ENCODE measurements at regions not wholly inside any gene's neighbourhood (a gene's known extent, or its start where the extent isn't known, plus 50 kb on each side); places are given as distances from the start of the nearest gene placed in this dataset.

GRCh38 chr15:87347806-87348515 is 908.6 kb downstream of the NTRK3 start:
- no peak overlapping the region for H3K4me3 ChIP-seq (ENCODE audit: low read depth, low read length)
- H3K4me1 ChIP-seq (ENCODE audit: insufficient read depth): no peaks in the 10 kb centered on the region
- no peak for DNase-seq (ENCODE audit: extremely low spot score)
- H3K36me3 ChIP-seq (ENCODE audit: insufficient read depth): no peaks in the 10 kb centered on the region
- H3K27ac ChIP-seq (ENCODE audit: low read depth): no peak overlapping the region
- 54% methylated on average over 3 of the region's 3 CpGs for WGBS

DNA sequence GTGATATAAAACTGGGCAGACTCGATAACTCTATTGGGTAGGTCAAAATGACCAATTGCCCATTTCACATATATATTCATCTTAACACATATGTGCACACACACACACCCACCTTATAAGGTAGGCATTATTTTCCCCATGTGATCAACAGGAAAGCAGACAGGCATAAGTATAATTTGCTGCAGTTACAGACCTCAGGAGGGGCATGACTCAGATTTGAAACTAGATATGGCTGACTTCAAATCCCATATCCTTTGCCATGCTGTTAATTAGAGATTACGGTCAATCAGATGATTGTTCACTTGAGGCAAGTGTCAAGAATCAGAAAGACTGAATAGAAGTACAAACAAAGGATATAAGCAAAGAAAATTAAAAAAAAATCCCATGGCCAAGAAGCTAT is 910.6 kb downstream of the NTRK3 start:
- H3K4me1 ChIP-seq (ENCODE audit: insufficient read depth): no peaks in the 10 kb centered on the region
- DNase-seq (ENCODE audit: extremely low spot score): no peak
- 97% methylated on average over 2 of the region's 2 CpGs for WGBS
- H3K36me3 ChIP-seq (ENCODE audit: insufficient read depth): no peaks in the 10 kb centered on the region
- no peak overlapping the region for H3K27ac ChIP-seq (ENCODE audit: low read depth)
- no peak overlapping the region for H3K4me3 ChIP-seq (ENCODE audit: low read depth, low read length)

DNA sequence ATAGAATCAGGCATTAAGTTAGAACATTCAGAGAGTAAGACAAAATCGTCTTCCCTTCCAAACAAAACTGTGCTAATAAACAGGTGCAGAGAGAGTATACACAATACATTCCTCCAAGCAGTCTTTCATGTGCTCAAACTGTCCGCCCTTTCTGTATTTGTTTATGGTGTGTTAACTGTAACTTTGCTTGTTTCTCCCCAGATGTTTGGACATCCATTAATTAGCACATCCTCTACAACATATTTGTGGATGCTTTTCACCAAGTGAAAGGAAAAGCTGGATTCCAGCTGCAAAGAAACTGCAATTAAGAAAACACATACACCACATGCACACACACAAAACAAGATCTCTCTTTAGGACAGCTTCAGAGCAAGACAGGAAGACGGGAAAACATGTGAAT is 912.6 kb downstream of the NTRK3 start:
- no peak for DNase-seq (ENCODE audit: extremely low spot score)
- no peak overlapping the region for H3K4me3 ChIP-seq (ENCODE audit: low read depth, low read length)
- no peaks in the 10 kb centered on the region for H3K4me1 ChIP-seq (ENCODE audit: insufficient read depth)
- no peaks in the 10 kb centered on the region for H3K36me3 ChIP-seq (ENCODE audit: insufficient read depth)
- 47% methylated on average over 3 of the region's 3 CpGs for WGBS
- no peak overlapping the region for H3K27ac ChIP-seq (ENCODE audit: low read depth)

GRCh38 chr15:87340370-87340769 is 916.2 kb downstream of the NTRK3 start:
- no peak for DNase-seq (ENCODE audit: extremely low spot score)
- Histone ChIP-seq H3K27ac (ENCODE audit: low read depth) (no peak overlapping the region), H3K4me1 (ENCODE audit: insufficient read depth) (no peaks in the 10 kb centered on the region), H3K36me3 (ENCODE audit: insufficient read depth) (no peaks in the 10 kb centered on the region), H3K4me3 (ENCODE audit: low read depth, low read length) (no peak overlapping the region)

- no peak overlapping the region for H3K4me3 ChIP-seq (ENCODE audit: low read depth, low read length)
- H3K4me1 ChIP-seq (ENCODE audit: insufficient read depth): no peaks in the 10 kb centered on the region
- no peak overlapping the region for H3K27ac ChIP-seq (ENCODE audit: low read depth)
- DNase-seq (ENCODE audit: extremely low spot score): no peak
- WGBS: 27% methylated on average over 1 of the region's 1 CpG
- H3K36me3 ChIP-seq (ENCODE audit: insufficient read depth): no peaks in the 10 kb centered on the region
Measured at GRCh38 chr15:87326269-87326668, 930.3 kb downstream of the NTRK3 start.

DNA sequence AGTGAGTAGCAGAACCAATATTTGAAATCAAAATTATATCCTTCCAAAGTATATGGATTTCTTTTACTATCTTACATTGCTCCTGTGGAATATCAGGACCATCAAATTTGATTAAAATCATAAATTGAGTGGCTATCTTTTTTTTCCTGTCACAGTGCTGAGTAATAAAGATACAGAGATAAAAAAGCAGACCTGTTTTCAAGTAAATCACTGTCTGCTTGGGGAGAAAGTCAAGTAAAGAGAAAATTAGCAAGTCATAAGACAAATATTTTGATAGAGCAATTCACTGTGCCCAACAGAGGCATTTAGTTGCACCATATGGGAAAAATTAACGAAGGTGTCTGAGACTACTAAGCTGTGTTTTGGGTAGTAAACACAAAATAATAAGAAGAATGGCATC is 933.7 kb downstream of the NTRK3 start:
- Histone ChIP-seq H3K36me3 (ENCODE audit: insufficient read depth) (no peaks in the 10 kb centered on the region), H3K4me3 (ENCODE audit: low read depth, low read length) (no peak overlapping the region), H3K27ac (ENCODE audit: low read depth) (no peak overlapping the region), H3K4me1 (ENCODE audit: insufficient read depth) (no peaks in the 10 kb centered on the region)
- no peak for DNase-seq (ENCODE audit: extremely low spot score)
- WGBS: 77% methylated on average over 1 of the region's 1 CpG

DNA sequence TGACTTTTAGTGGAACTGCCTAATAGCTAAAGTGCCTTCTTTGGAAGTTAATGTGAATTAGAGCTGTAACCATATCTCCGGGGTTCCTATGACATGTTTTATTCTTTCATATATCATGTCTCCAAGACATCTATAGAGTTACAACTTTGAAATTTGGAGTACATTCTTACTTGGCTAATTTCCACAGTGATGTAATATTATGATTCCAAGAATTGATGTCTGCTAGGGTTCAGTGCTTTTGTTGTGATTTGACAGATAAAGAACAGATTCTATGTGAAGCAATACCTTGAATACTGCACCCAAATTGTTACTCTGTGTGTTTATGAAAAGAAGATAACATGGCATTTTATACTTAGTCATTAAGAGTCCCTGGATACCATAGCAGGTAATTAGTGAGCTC is 934.3 kb downstream of the NTRK3 start:
- WGBS: 73% methylated on average over 1 of the region's 1 CpG

DNA sequence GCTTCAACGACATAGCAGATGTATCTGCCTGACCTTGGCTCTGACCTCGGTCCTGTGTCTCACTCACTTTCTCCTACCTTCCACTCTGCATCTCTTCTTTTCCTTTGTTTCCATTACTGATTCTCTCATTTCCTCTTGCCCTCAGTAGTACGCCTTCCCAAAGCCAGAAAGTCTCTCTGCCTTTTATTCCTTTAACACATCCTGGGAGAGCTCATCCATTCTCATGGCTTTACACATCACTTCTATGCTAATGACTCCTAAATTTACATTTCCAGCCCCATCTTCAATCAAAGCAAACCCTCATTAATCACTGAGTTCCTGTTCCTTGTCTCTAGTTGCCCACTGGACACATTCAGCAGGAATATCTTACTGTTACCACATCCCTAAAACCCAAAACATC is 938.6 kb downstream of the NTRK3 start:
- WGBS: 50% methylated on average over 3 of the region's 3 CpGs
- no peak for DNase-seq (ENCODE audit: extremely low spot score)
- H3K27ac ChIP-seq (ENCODE audit: low read depth): no peak overlapping the region

More for the DNA sequence above, 934.3 kb downstream of the NTRK3 start:
- Histone ChIP-seq H3K36me3 (ENCODE audit: insufficient read depth) (no peaks in the 10 kb centered on the region), H3K4me3 (ENCODE audit: low read depth, low read length) (no peak overlapping the region), H3K4me1 (ENCODE audit: insufficient read depth) (no peaks in the 10 kb centered on the region), H3K27ac (ENCODE audit: low read depth) (no peak overlapping the region)
- no peak for DNase-seq (ENCODE audit: extremely low spot score)

GRCh38 chr15:87312221-87312620 is 944.3 kb downstream of the NTRK3 start:
- 48% methylated on average over 3 of the region's 3 CpGs for WGBS
- DNase-seq (ENCODE audit: extremely low spot score): no peak
- H3K36me3 ChIP-seq (ENCODE audit: insufficient read depth): no peaks in the 10 kb centered on the region
- H3K4me3 ChIP-seq (ENCODE audit: low read depth, low read length): no peak overlapping the region
- H3K27ac ChIP-seq (ENCODE audit: low read depth): no peak overlapping the region
- H3K4me1 ChIP-seq (ENCODE audit: insufficient read depth): no peaks in the 10 kb centered on the region

More for the DNA sequence above, 938.6 kb downstream of the NTRK3 start:
- H3K4me3 ChIP-seq (ENCODE audit: low read depth, low read length): no peak overlapping the region
- H3K36me3 ChIP-seq (ENCODE audit: insufficient read depth): no peaks in the 10 kb centered on the region
- H3K4me1 ChIP-seq (ENCODE audit: insufficient read depth): no peaks in the 10 kb centered on the region

DNA sequence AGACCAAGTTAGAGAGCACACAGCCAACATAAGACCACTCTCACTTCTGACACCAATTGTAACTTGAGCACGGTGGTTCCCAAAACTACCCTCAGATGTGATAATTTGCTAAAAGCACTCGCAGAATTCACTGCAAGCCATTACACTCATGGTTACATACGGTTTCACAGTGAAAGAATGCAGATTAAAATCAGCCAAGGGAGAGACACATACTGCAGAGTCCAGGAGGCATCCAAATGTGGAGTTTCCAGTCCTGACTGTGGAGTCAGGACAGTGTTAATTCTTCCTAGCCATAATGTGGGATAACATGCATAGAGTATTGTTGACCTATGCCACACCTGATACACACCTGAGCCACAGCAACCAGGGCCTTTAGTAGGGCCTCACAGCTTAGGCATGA is 956.4 kb downstream of the NTRK3 start:
- Histone ChIP-seq H3K27ac (ENCODE audit: low read depth) (no peak overlapping the region), H3K36me3 (ENCODE audit: insufficient read depth) (no peaks in the 10 kb centered on the region), H3K4me1 (ENCODE audit: insufficient read depth) (no peaks in the 10 kb centered on the region), H3K4me3 (ENCODE audit: low read depth, low read length) (no peak overlapping the region)
- no peak for DNase-seq (ENCODE audit: extremely low spot score)
- WGBS: 73% methylated on average over 3 of the region's 3 CpGs

- no peaks in the 10 kb centered on the region for H3K36me3 ChIP-seq (ENCODE audit: insufficient read depth)
- H3K4me1 ChIP-seq (ENCODE audit: insufficient read depth): no peaks in the 10 kb centered on the region
- no peak overlapping the region for H3K4me3 ChIP-seq (ENCODE audit: low read depth, low read length)
- no peak for DNase-seq (ENCODE audit: extremely low spot score)
- no peak overlapping the region for H3K27ac ChIP-seq (ENCODE audit: low read depth)
Measured at GRCh38 chr15:87294854-87295253, 961.7 kb downstream of the NTRK3 start.

GRCh38 chr15:87293031-87293430 is 963.5 kb downstream of the NTRK3 start:
- H3K4me1 ChIP-seq (ENCODE audit: insufficient read depth): no peaks in the 10 kb centered on the region
- WGBS: 78% methylated on average over 2 of the region's 2 CpGs
- no peak overlapping the region for H3K27ac ChIP-seq (ENCODE audit: low read depth)
- H3K4me3 ChIP-seq (ENCODE audit: low read depth, low read length): no peak overlapping the region
- H3K36me3 ChIP-seq (ENCODE audit: insufficient read depth): no peaks in the 10 kb centered on the region
- no peak for DNase-seq (ENCODE audit: extremely low spot score)

- H3K36me3 ChIP-seq (ENCODE audit: insufficient read depth): no peaks in the 10 kb centered on the region
- H3K27ac ChIP-seq (ENCODE audit: low read depth): no peak overlapping the region
- DNase-seq (ENCODE audit: extremely low spot score): no peak
- H3K4me3 ChIP-seq (ENCODE audit: low read depth, low read length): no peak overlapping the region
- 51% methylated on average over 3 of the region's 3 CpGs for WGBS
- no peaks in the 10 kb centered on the region for H3K4me1 ChIP-seq (ENCODE audit: insufficient read depth)
Measured at GRCh38 chr15:87287156-87287555, 969.4 kb downstream of the NTRK3 start.

GRCh38 chr15:87269566-87269965 is 987.0 kb downstream of the NTRK3 start:
- Histone ChIP-seq H3K4me3 (ENCODE audit: low read depth, low read length) (no peak overlapping the region), H3K36me3 (ENCODE audit: insufficient read depth) (peaks cover 1% of the 10 kb centered on the region), H3K27ac (ENCODE audit: low read depth) (no peak overlapping the region), H3K4me1 (ENCODE audit: insufficient read depth) (no peaks in the 10 kb centered on the region)
- DNase-seq (ENCODE audit: extremely low spot score): no peak
- 40% methylated on average over 1 of the region's 1 CpG for WGBS

DNA sequence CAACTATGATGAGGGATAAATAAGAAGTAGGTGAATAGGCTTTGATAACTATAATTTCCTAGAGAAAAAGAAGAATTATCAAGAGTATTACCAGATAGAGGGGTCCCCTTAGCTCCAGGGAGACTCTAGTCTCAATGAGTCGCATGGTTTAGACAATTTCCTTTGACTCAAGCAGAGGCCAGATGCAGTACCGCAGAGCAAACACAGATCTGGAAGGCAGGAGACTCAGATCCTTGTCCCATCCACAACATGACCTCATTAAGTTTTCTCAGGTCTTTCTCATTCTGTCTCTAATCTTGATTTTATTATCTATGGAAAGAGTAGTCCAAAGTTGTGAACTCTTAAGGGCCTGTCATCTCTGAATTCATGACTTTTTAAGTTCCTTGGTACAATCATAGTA is 987.9 kb downstream of the NTRK3 start:
- Histone ChIP-seq H3K4me1 (ENCODE audit: insufficient read depth) (no peaks in the 10 kb centered on the region), H3K36me3 (ENCODE audit: insufficient read depth) (no peaks in the 10 kb centered on the region), H3K4me3 (ENCODE audit: low read depth, low read length) (no peak overlapping the region), H3K27ac (ENCODE audit: low read depth) (no peak overlapping the region)
- WGBS: 85% methylated on average over 2 of the region's 2 CpGs
- DNase-seq (ENCODE audit: extremely low spot score): no peak
